ENCODE measurements at regions not wholly inside any gene's neighbourhood (a gene's known extent, or its start where the extent isn't known, plus 50 kb on each side); places are given as distances from the start of the nearest gene placed in this dataset.
"Not testable (repeated sequence)": the region's sequence is repeated elsewhere in the genome, so short reads cannot be mapped to it uniquely, and the experiment has no call there.

DNA sequence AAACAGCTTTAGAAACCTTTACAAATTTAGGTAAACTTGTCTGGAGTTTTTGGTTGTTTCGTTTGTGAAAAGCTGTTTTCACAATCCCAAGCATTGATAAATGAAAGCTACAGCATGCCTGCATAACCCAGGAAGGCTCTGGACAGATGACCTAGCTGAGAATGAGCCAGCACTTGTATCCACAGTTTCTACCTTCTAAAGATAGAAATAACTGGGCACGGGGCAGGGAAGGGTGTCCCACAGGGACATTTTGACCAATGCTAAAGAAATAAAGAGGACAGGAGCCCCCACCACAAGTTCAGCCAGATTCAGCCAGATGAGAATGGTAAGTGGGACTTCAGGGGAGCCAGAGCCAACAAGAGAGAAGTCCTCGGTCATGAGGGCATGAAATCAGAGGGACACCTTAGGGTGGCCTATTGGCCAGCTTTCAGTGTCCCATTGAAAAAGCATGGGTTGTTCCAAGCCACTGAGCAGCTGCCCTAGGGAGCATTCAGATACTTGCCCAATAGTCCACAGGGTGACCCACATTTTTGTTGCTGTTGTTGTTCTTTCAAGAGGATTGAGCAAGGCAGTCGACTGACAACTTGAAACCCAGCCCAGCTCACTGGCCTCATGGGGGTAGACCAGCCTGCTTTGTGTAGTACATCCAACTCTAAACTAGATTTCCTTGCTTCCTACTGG lies 140.3 kb upstream of the NUDT4 start:
- Histone ChIP-seq H3K27ac (no peak overlapping the region), H3K36me3 (ENCODE audit: low read depth) (no peaks in the 10 kb centered on the region), H3K9me2 (ENCODE audit: insufficient read depth) (no peaks in the 10 kb centered on the region), H3K4me1 (ENCODE audit: insufficient read depth) (no peaks in the 10 kb centered on the region), H3F3A (ENCODE audit: insufficient read depth) (no peaks in the 10 kb centered on the region), H3K4me3 (no peak overlapping the region), H2AFZ (no peak overlapping the region), H3K9ac (no peak overlapping the region), H4K20me1 (ENCODE audit: insufficient read depth) (no peaks in the 10 kb centered on the region), H3K27me3 (replicated peaks; ENCODE audit: insufficient read depth) (no peaks in the 10 kb centered on the region), H3K4me2 (ENCODE audit: unreplicated experiment) (no peak overlapping the region), H3K9me3 (ENCODE audit: low read depth) (no peaks in the 10 kb centered on the region), H3K79me2 (ENCODE audit: insufficient read depth) (no peaks in the 10 kb centered on the region)
- in situ Hi-C loops (cut with MboI): no loop called here
- no peak for TF ChIP-seq EZH2phosphoT487 (IDR thresholded peaks at IDR 0.05; ENCODE audit: insufficient read depth, low read depth)
- no peak for TF ChIP-seq EZH2 (IDR thresholded peaks at IDR 0.05; ENCODE audit: insufficient read depth, poor library complexity, severe bottlenecking)
- 34% methylated on average over 4 of the region's 4 CpGs for WGBS, 2 experiments (ENCODE audit: low coverage in 1 of 2, low lambda C conversion rate in 2 of 2, missing lambda C conversion rate in 2 of 2)
- DNase-seq: no peak

DNA sequence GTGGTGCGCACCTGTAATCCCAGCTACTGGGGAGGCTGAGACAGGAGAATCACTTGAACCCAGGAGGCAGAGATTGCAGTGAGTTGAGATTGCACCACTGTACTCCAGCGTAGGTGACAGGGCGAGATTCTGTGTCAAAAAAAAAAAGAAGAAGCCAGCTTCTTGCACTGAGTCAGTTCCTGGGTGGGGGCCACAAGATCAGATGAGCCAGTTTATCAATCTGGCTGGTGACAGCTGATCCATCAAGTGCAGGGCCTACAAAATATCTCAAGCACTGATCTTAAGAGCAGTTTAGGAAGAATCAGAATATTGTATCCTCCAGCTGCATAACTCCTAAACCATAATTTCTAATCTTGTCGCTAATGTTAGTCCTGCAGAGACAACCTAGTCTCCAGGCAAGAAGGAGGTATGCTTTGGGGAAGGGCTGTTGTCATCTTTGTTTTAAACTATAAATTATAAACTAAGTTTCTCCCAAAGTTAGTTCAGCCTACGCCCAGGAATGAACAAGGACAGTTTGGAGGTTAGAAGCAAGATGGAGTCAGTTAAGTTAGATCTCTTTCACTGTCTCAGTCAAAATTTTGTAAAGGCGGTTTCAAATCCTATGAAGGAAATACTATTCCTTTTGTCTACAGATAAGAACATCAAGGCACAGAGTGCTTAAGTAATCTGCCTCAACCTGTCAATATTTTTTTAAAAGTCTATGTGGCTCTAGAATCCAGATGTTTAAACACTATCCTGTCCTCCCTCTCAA lies 139.0 kb upstream of the NUDT4 start:
- H3K9ac ChIP-seq; H3K27ac ChIP-seq; H3K4me3 ChIP-seq; H3K4me2 ChIP-seq (ENCODE audit: unreplicated experiment); DNase-seq; H3K79me2 ChIP-seq (ENCODE audit: insufficient read depth); H3K9me2 ChIP-seq (ENCODE audit: insufficient read depth); H3K36me3 ChIP-seq (ENCODE audit: low read depth); H3K27me3 ChIP-seq (replicated peaks; ENCODE audit: insufficient read depth); H3K9me3 ChIP-seq (ENCODE audit: low read depth); H3F3A ChIP-seq (ENCODE audit: insufficient read depth); H3K4me1 ChIP-seq (ENCODE audit: insufficient read depth); H2AFZ ChIP-seq; H4K20me1 ChIP-seq (ENCODE audit: insufficient read depth); in situ Hi-C loops (cut with MboI): not testable (repeated sequence)
- 94 to 95% methylated on average over 6 of the region's 6 CpGs for whole genome bisulfite sequencing, 2 experiments (ENCODE audit: low coverage in 1 of 2, low lambda C conversion rate in 2 of 2, missing lambda C conversion rate in 2 of 2)

DNA sequence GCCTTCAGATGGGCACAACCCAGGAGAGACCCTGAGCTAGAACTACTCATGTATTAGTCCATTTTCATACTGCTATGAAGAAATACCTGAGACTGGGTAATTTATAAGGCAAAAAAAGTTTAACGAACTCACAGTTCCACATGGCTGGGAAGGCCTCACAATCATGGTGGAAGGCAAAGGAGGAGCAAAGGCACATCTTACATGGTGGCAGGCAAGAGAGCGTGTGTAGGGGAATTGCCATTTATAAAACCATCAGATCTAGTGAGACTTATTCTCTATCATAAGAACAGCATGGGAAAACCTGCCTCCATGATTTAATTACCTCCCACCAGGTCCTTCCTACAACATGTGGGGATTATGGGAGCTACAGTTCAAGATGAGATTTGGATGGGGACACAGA lies 137.9 kb upstream of the NUDT4 start:
- 75 to 86% methylated on average over 2 of the region's 2 CpGs for WGBS, 2 experiments (ENCODE audit: low coverage in 1 of 2, low lambda C conversion rate in 2 of 2, missing lambda C conversion rate in 2 of 2)

DNA sequence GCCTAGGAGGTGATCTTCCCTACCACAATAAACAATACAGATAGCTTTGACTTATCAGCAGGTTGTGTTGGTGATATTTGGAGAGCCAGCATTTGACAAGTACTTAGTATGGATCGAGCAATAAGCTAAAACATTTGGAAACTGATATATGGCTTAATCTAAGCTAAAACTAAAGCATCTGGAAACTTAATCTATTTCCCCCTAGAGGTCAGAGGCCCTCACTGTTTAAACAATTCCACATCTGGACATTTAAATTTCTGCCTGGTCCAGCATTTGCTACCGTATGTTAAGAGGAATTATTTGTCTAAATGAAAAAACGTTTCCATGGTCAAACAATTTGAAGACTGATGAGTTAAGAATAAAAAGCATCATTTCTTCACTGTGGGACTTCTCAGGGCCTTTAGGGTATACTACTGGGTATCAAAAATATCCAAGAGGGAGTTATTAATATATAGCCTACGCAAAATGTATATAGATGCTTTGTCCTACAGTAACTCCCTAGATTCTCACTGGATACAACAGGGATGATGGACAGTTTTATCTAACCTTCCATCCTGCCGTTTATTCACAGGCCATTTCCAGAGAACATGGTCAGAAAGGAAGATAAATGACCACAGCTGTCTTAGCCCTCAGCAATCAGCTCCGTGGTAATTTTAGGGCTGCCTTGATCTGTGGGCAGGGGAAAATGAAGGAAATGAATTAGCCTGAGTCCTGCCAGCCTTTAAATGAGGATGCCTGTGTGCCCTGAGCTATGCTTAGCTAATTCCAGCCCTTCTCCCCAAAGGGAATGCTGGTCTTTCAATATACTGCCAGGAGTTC lies 135.4 kb upstream of the NUDT4 start:
- H2AFZ ChIP-seq: no peak overlapping the region
- 0 out of 2 replicates have a peak, but pooled peaks cover 8% of the 10 kb centered on the region for H3F3A ChIP-seq (ENCODE audit: insufficient read depth)
- no peak overlapping the region for H3K27ac ChIP-seq
- TF ChIP-seq EZH2phosphoT487 (IDR thresholded peaks at IDR 0.05; ENCODE audit: insufficient read depth, low read depth) (no peak), EZH2 (IDR thresholded peaks at IDR 0.05; ENCODE audit: insufficient read depth, poor library complexity, severe bottlenecking) (no peak)
- H3K9me2 ChIP-seq (ENCODE audit: insufficient read depth): no peaks in the 10 kb centered on the region
- no peak overlapping the region for H3K4me3 ChIP-seq
- no peaks in the 10 kb centered on the region for H3K36me3 ChIP-seq (ENCODE audit: low read depth)
- no peaks in the 10 kb centered on the region for H3K27me3 ChIP-seq (replicated peaks; ENCODE audit: insufficient read depth)
- H3K4me2 ChIP-seq (ENCODE audit: unreplicated experiment): no peak overlapping the region
- H3K4me1 ChIP-seq (ENCODE audit: insufficient read depth): peaks cover 16% of the 10 kb centered on the region
- WGBS, 2 experiments (ENCODE audit: low coverage in 1 of 2, low lambda C conversion rate in 2 of 2, missing lambda C conversion rate in 2 of 2): 70 to 72% methylated on average over 6 of the region's 6 CpGs
- no peaks in the 10 kb centered on the region for H3K79me2 ChIP-seq (ENCODE audit: insufficient read depth)
- no peaks in the 10 kb centered on the region for H4K20me1 ChIP-seq (ENCODE audit: insufficient read depth)
- no peak overlapping the region for H3K9ac ChIP-seq
- in situ Hi-C loops (cut with MboI): no loop called here
- H3K9me3 ChIP-seq (ENCODE audit: low read depth): no peaks in the 10 kb centered on the region
- DNase-seq: no peak

More for the DNA sequence above, 137.9 kb upstream of the NUDT4 start:
- H3K4me3 ChIP-seq; H3K4me2 ChIP-seq (ENCODE audit: unreplicated experiment); H3K9me3 ChIP-seq (ENCODE audit: low read depth); DNase-seq; H4K20me1 ChIP-seq (ENCODE audit: insufficient read depth); H3K9me2 ChIP-seq (ENCODE audit: insufficient read depth); H3K9ac ChIP-seq; H3K27me3 ChIP-seq (replicated peaks; ENCODE audit: insufficient read depth); H3K79me2 ChIP-seq (ENCODE audit: insufficient read depth); in situ Hi-C loops (cut with MboI); H3K36me3 ChIP-seq (ENCODE audit: low read depth); H2AFZ ChIP-seq; H3F3A ChIP-seq (ENCODE audit: insufficient read depth); H3K27ac ChIP-seq: not testable (repeated sequence)
- peaks cover 13% of the 10 kb centered on the region for H3K4me1 ChIP-seq (ENCODE audit: insufficient read depth)
